ENCODE measurements at regions not wholly inside any gene's neighbourhood (a gene's known extent, or its start where the extent isn't known, plus 50 kb on each side); places are given as distances from the start of the nearest gene placed in this dataset.
"Not testable (repeated sequence)": the region's sequence is repeated elsewhere in the genome, so short reads cannot be mapped to it uniquely, and the experiment has no call there.

DNA sequence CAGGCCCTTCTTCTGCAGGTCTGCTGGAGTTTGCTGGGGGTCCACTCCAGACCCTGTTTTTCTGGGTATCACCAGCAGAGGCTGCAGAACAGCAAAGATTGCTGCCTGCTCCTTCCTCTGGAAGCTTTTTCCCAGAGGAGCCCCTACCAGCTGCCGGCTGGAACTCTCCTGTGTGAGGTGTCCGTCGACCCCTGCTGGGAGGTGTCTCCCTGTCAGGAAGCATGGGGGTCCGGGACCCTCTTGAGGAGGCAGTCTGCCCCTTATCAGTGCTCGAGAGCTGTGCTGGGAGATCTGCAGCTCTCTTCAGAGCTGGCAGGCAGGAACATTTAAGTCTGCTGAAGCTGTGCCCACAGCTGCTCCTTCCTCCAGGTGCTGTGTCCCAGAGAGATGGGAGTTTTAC is 1622.8 kb downstream of the KHDRBS2 start:
- not testable (repeated sequence) for DNase-seq

- no peak for DNase-seq
Observed at GRCh38 chr6:60643870-60644269, 1642.2 kb downstream of the KHDRBS2 start.

DNA sequence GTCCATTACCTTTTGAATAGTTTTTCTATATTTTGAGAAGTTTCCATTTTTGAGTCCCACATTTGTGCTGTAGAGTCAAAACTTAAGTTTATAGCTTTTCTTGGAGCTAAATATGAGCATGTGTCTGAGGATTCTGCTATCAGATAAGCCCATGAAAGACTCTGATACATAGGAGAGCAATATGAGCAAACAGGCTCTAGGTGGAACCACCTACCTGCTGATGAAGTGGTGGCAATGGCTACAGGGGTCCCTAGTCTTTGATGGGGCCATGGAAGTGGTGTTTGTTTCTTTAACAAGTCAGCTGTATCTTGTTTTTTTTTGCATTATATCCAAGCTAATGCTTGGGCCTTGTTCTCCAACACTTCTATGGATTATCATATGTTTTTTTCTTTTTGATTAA is 1646.8 kb downstream of the KHDRBS2 start:
- DNase-seq: not testable (repeated sequence)

Data from activated gamma-delta T cell (primary cell).